Smooth muscle cell (in vitro differentiated cells): ENCODE measurements at regions not wholly inside any gene's neighbourhood (a gene's known extent, or its start where the extent isn't known, plus 50 kb on each side); places are given as distances from the start of the nearest gene placed in this dataset.

Experiments used
- DNase-seq: peaks from one replicate; lab custom pipeline; 2025; ENCODE audit not compliant: unreplicated experiment; lab: John Stamatoyannopoulos, UW
- H2AFZ ChIP-seq: fragments of 200-600 bp; sonication (generic); 2 replicates; pipeline ENCODE4 v1.6.0; 2016; ENCODE audit warnings: antibody characterized with exemption, low read depth, mild to moderate bottlenecking
- H3F3A ChIP-seq: fragments of 200-600 bp; sonication (generic); 2 replicates; pipeline ENCODE4 v1.6.0; 2017; ENCODE audit warnings: antibody characterized with exemption, low read depth
- H3K27ac ChIP-seq: fragments of 200-600 bp; sonication (generic); 2 replicates; pipeline ENCODE4 v1.5.1; 2016; ENCODE audit warnings: low read depth, mild to moderate bottlenecking
- H3K27me3 ChIP-seq: fragments of 200-600 bp; sonication (generic); 2 replicates; pipeline ENCODE4 v1.6.1; 2016; ENCODE audit warnings: low read depth, mild to moderate bottlenecking
- H3K36me3 ChIP-seq: fragments of 200-600 bp; sonication (generic); 2 replicates; pipeline ENCODE4 v1.5.1; 2016; ENCODE audit warnings: low read depth
- H3K4me1 ChIP-seq: fragments of 200-600 bp; sonication (generic); 2 replicates; pipeline ENCODE4 v1.5.1; 2016; ENCODE audit warnings: low read depth
- H3K4me2 ChIP-seq: fragments of 200-600 bp; sonication (generic); 2 replicates; pipeline ENCODE4 v1.6.0; 2016; ENCODE audit warnings: mild to moderate bottlenecking
- H3K4me3 ChIP-seq: fragments of 200-600 bp; sonication (generic); 2 replicates; pipeline ENCODE4 v1.5.1; 2016; ENCODE audit warnings: mild to moderate bottlenecking
- H3K79me2 ChIP-seq: fragments of 200-600 bp; sonication (generic); 2 replicates; pipeline ENCODE4 v1.6.0; 2016; ENCODE audit warnings: low read depth, mild to moderate bottlenecking
- H3K9ac ChIP-seq: fragments of 200-600 bp; sonication (generic); 2 replicates; pipeline ENCODE4 v1.6.0; 2016; ENCODE audit warnings: low read depth
- H3K9me3 ChIP-seq: fragments of 200-600 bp; sonication (generic); replicated peaks from 2 replicates; pipeline ENCODE4 v1.5.1; 2016; ENCODE audit warnings: low read depth
- H4K20me1 ChIP-seq: fragments of 200-600 bp; sonication (generic); 2 replicates; pipeline ENCODE4 v1.6.0; 2016; ENCODE audit warnings: low read depth
- WGBS: methylation state at CpG from one replicate; pipeline ENCODE4 v1.1.7; 2016; ENCODE audit warnings: low lambda C conversion rate; 5-methylcytosine and 5-hydroxymethylcytosine counted together
- TF ChIP-seq, protein P1 (sequence below): fragments of 200-600 bp; sonication (generic); IDR thresholded peaks from 2 replicates; pipeline ENCODE4 v1.5.1; 2017; ENCODE audit warnings: borderline replicate concordance, mild to moderate bottlenecking, antibody characterized with exemption; ENCODE audit not compliant: insufficient read depth, poor library complexity, severe bottlenecking

DNA sequence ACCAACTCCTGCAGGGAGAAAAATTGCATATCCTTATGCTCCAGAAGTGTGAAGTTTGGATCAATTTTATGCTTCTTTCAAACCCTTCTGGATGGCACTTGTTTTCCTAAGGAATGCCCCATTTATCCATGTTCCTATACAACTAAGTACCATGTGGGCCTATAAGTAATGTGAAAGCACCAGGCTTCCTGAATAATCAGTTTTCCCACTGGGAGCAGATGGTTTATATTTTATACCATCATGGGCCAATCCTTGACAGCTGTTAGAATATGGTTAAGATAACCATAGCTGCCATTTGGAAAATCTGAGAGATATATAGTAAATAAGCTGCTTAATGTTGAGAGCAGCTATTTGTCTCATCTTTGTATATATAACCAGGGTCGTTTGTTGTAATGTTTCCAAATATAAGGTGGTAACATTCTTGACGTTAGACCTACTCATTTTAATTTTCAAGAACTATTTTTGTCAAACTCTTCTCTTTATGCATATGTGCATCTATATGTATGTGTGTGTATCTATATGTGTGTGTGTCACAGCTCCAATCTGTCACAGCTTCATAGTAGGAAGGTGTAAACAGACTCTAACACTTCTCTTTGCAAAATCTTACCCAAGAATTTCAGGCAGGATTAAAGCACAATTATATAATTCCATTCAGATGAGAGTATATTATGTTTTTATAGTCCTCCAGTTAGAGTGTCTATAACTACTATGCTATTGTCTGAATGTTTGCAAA is 458.7 kb upstream of the GCFC2 start:
- Histone ChIP-seq H3K27ac (no peak overlapping the region), H3K4me2 (no peak overlapping the region), H3F3A (no peaks in the 10 kb centered on the region), H3K9me3 (no peaks in the 10 kb centered on the region), H3K79me2 (no peaks in the 10 kb centered on the region), H2AFZ (no peak overlapping the region), H3K27me3 (no peaks in the 10 kb centered on the region), H3K36me3 (no peaks in the 10 kb centered on the region), H3K4me1 (no peaks in the 10 kb centered on the region), H3K4me3 (no peak overlapping the region), H4K20me1 (no peaks in the 10 kb centered on the region), H3K9ac (no peak overlapping the region)
- no peak for DNase-seq
- TF ChIP-seq, protein P1, sequence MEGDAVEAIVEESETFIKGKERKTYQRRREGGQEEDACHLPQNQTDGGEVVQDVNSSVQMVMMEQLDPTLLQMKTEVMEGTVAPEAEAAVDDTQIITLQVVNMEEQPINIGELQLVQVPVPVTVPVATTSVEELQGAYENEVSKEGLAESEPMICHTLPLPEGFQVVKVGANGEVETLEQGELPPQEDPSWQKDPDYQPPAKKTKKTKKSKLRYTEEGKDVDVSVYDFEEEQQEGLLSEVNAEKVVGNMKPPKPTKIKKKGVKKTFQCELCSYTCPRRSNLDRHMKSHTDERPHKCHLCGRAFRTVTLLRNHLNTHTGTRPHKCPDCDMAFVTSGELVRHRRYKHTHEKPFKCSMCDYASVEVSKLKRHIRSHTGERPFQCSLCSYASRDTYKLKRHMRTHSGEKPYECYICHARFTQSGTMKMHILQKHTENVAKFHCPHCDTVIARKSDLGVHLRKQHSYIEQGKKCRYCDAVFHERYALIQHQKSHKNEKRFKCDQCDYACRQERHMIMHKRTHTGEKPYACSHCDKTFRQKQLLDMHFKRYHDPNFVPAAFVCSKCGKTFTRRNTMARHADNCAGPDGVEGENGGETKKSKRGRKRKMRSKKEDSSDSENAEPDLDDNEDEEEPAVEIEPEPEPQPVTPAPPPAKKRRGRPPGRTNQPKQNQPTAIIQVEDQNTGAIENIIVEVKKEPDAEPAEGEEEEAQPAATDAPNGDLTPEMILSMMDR, result no peak
- WGBS, result 83% methylated on average over 2 of the region's 2 CpGs

DNA sequence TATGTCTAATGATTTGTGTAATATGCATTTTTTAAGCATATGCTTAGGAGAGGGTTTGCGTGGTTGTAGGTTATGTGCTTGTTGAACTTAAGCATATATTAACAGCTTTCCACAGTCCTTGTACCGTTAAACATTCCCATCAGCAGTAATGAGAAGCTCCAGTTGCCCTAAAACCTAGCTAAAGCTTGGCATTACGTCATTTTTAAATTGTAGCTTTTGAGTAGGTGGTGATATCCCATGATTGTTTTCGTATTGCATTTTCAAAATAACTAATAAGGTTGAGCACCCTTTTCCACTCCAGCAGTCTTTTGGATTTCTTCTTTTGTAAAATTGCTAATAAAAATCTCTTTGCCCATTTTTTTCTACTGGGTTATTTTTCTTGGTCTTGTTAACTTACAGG is 453.1 kb upstream of the GCFC2 start:
- 85% methylated on average over 4 of the region's 4 CpGs for WGBS
- no peaks in the 10 kb centered on the region for H3K9me3 ChIP-seq
- H3K4me1 ChIP-seq, result no peaks in the 10 kb centered on the region
- H3K9ac ChIP-seq, result no peak overlapping the region
- no peak overlapping the region for H3K4me3 ChIP-seq
- no peaks in the 10 kb centered on the region for H3K27me3 ChIP-seq
- no peak for DNase-seq
- no peak overlapping the region for H3K27ac ChIP-seq
- no peaks in the 10 kb centered on the region for H3F3A ChIP-seq
- no peak overlapping the region for H2AFZ ChIP-seq
- H3K79me2 ChIP-seq, result no peaks in the 10 kb centered on the region
- no peak overlapping the region for H3K4me2 ChIP-seq
- H4K20me1 ChIP-seq, result no peaks in the 10 kb centered on the region
- TF ChIP-seq, protein P1, result no peak
- no peaks in the 10 kb centered on the region for H3K36me3 ChIP-seq

DNA sequence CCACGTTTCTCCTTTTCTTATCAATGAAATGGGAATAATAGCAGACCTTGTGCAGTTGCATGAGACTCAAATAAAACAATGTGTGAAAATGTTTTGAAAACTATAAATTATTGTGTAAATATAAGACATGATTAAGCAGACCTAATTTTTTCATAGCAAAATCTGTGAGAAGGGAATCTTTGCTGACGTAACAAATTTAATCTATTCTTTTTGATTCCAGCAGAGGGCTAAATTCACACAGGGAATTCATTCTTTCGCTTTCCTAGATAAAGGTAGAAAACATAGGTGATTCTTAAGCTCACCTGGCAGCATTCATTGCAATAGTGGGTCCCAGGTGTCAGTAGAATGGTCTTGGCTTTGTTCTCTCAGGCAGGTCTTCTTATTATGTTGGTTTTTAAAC is 450.0 kb upstream of the GCFC2 start:
- no peaks in the 10 kb centered on the region for H4K20me1 ChIP-seq
- WGBS, result 91% methylated on average over 3 of the region's 3 CpGs
- DNase-seq, result no peak

More for the DNA sequence above, 450.0 kb upstream of the GCFC2 start:
- H3K4me3 ChIP-seq, result no peak overlapping the region
- no peaks in the 10 kb centered on the region for H3F3A ChIP-seq
- no peak overlapping the region for H3K4me2 ChIP-seq
- H2AFZ ChIP-seq, result no peak overlapping the region
- H3K27me3 ChIP-seq, result no peaks in the 10 kb centered on the region
- no peak overlapping the region for H3K27ac ChIP-seq
- H3K9me3 ChIP-seq, result no peaks in the 10 kb centered on the region
- H3K79me2 ChIP-seq, result no peaks in the 10 kb centered on the region
- TF ChIP-seq, protein P1, result no peak
- H3K9ac ChIP-seq, result no peak overlapping the region
- H3K36me3 ChIP-seq, result no peaks in the 10 kb centered on the region
- no peaks in the 10 kb centered on the region for H3K4me1 ChIP-seq
